HUES6 (cell line): ENCODE measurements at regions not wholly inside any gene's neighbourhood (a gene's known extent, or its start where the extent isn't known, plus 50 kb on each side); places are given as distances from the start of the nearest gene placed in this dataset.
"Not testable (repeated sequence)": the region's sequence is repeated elsewhere in the genome, so short reads cannot be mapped to it uniquely, and the experiment has no call there.

Experiments
- H3K27ac ChIP-seq: 2 replicates; pipeline ENCODE4 v1.7.0; 2013; ENCODE audit warnings: low read depth, mild to moderate bottlenecking, low read length, inconsistent platforms
- H3K27me3 ChIP-seq: 2 replicates; pipeline ENCODE4 v1.6.1; 2013; ENCODE audit warnings: low read length; ENCODE audit not compliant: control insufficient read depth, insufficient read depth
- H3K36me3 ChIP-seq: 2 replicates; pipeline ENCODE4 v1.6.1; 2013; ENCODE audit warnings: low read length; ENCODE audit not compliant: control insufficient read depth, insufficient read depth
- H3K4me1 ChIP-seq: 2 replicates; pipeline ENCODE4 v1.6.1; 2013; ENCODE audit warnings: low read length; ENCODE audit not compliant: control insufficient read depth, insufficient read depth
- H3K4me3 ChIP-seq: 2 replicates; pipeline ENCODE4 v1.5.1; 2013; ENCODE audit warnings: low read depth, low read length
- H3K9ac ChIP-seq: one replicate; pipeline ENCODE4 v1.6.1; 2013; ENCODE audit warnings: mild to moderate bottlenecking, low read length
- H3K9me3 ChIP-seq: 2 replicates; pipeline ENCODE4 v1.6.1; 2013; ENCODE audit warnings: low read depth, low read length; ENCODE audit not compliant: control insufficient read depth, insufficient read depth

DNA sequence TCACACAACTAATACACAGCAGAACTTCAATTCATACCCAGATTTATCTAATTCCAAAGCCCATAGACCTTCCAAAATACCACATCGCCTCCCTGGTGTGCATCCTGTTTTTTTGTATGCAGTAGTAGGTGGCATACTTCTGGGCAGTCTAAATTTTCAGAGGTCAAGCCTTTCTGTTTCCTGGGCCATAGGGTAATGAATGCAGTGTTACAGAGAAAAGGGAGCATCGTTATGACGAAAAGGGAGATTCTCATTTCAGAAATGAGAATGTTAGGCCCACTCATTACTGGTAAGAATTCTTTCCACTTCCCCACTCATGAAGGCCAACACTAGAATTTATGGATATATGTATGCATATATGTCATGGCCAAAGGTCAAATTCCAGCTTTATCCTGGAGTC lies 267.8 kb upstream of the ASIC2 start:
- Histone ChIP-seq H3K27me3 (no peaks in the 10 kb centered on the region; the same call in 1 of the 2 replicates), H3K27ac (no peak overlapping the region), H3K36me3 (no peaks in the 10 kb centered on the region), H3K4me1 (no peaks in the 10 kb centered on the region), H3K9ac (no peak overlapping the region), H3K9me3 (peaks cover 15% of the 10 kb centered on the region), H3K4me3 (no peak overlapping the region)

DNA sequence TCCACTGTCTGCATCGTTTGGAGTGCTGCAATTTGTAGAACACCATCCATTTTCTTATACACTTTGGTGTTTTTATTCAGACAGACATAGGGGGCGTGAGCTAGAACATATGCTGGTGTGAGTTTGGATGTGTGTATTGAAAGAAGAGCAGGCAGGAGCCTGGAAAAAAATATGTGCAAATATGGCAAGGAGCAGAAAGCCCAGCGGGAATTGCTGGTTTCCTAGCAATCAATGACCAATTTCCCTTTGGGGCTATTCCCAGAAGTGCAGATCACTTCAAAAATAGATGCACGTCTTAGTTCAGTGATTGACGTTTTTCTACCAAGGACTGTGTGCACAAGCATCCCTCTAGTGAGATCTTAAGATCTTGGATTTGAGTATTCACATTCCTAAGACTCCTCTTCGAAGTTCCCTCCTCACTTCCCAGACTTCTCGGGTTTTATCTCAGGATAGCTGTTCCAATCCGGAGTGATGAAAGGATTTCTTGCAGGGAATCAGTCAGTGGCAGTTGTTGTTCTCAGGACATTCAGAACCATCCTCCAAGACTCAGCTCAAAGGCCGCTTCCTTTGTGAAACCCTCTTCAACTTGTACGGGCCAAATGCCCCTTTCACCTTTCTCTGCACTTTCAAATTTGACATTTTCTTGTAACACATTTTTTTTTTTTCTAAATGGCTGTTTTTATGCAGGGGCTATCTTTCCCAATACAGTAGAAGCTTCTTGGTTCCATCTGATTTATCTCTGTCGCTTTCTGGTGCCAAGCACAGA lies 268.7 kb upstream of the ASIC2 start:
- H3K4me3 ChIP-seq, result no peak overlapping the region
- H3K9me3 ChIP-seq, result peaks cover 16% of the 10 kb centered on the region
- H3K27me3 ChIP-seq, result no peaks in the 10 kb centered on the region; the same call in 1 of the 2 replicates
- no peaks in the 10 kb centered on the region for H3K4me1 ChIP-seq
- H3K36me3 ChIP-seq, result no peaks in the 10 kb centered on the region
- H3K9ac ChIP-seq, result no peak overlapping the region
- H3K27ac ChIP-seq, result no peak overlapping the region

DNA sequence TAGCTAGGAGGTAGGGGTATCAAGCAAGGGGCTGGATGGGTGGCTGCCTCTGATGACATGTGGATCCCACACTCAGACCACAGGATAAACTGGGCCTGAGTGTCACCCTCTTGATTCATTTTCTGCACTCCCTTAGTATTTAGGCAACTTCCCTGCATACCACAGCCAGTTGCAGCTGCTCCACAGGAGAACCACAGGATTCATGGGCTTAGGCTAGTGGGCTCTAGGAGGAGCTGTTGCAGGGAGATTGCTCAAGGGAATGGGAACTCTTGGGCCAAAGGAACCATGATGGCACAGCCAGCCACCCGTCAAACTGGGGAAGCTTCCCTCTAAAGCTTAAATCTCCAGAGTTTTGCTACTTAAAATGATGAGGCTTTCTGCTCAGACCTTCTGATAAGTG lies 269.7 kb upstream of the ASIC2 start:
- Histone ChIP-seq H3K27ac (no peak overlapping the region), H3K4me3 (no peak overlapping the region), H3K36me3 (no peaks in the 10 kb centered on the region), H3K4me1 (no peaks in the 10 kb centered on the region), H3K9ac (no peak overlapping the region), H3K9me3 (peaks cover 16% of the 10 kb centered on the region), H3K27me3 (no peaks in the 10 kb centered on the region; the same call in 1 of the 2 replicates)

DNA sequence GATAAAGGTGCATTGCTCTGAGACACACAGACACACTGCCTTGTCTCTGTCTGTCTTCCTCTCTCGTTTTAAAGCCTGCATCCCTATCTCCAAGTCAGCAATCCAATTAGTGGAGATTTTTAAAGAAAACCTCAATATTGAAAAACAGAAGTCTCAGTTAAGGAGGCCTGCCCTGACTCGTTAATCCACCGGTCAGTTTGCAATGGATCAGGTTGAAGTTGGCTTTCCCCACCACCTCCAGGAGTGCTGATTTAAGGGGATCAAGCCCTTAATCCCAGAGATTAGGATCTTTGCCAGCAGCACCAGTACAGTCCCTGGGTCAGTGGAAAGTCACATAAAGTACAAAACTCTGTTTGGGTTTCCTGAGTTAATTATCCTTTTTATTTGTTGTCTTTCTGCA lies 271.1 kb upstream of the ASIC2 start:
- Histone ChIP-seq H3K4me3 (no peak overlapping the region), H3K27me3 (no peaks in the 10 kb centered on the region; the same call in 1 of the 2 replicates), H3K4me1 (no peaks in the 10 kb centered on the region), H3K9me3 (peaks cover 16% of the 10 kb centered on the region), H3K36me3 (no peaks in the 10 kb centered on the region), H3K27ac (no peak overlapping the region), H3K9ac (no peak overlapping the region)

DNA sequence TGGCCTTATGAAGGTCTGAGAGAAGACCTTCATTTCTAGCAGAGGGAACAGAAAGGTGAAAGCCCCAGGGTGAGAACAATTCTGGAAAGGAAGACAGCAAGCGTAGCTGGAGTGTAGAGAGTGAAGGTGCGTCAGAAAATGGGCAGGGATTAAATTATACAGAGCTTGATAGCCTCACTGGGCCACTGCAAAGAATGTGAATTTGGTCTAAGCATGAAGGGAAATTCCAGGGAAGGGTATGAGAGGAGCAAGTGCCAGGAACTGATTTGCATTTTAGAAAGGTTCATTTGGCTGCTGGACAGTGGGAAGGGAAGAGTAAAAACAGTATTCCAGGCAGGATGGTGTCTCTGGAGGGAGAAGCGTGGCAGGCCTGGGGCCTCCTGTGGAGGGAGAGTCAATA lies 274.1 kb upstream of the ASIC2 start:
- peaks cover 16% of the 10 kb centered on the region for H3K9me3 ChIP-seq
- H3K4me3 ChIP-seq, result no peak overlapping the region
- H3K36me3 ChIP-seq, result no peaks in the 10 kb centered on the region
- H3K27ac ChIP-seq, result no peak overlapping the region
- no peak overlapping the region for H3K9ac ChIP-seq
- H3K4me1 ChIP-seq, result no peaks in the 10 kb centered on the region
- H3K27me3 ChIP-seq, result peaks cover 3% of the 10 kb centered on the region; the same call in 1 of the 2 replicates

DNA sequence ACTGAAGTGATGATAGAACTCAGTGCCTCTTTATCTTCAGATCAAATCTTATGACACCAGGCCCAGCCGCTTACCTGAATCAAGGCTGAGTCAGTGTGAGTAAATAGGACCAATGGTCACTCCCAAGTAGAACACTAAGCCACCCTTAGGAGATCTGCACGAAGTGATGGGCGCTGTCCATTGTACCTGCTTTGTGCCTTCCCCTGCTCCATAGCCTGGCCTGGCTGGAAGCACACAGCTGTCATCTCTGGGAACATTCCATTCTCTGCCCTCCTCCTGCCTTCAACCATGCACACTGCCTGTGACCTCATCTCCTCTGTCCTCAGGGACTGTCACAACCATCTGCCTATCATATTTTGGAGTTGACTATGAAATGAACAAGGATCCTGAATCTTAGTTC lies 279.5 kb upstream of the ASIC2 start:
- Histone ChIP-seq H3K9me3 (no peaks in the 10 kb centered on the region), H3K4me3 (no peak overlapping the region), H3K4me1 (no peaks in the 10 kb centered on the region), H3K27ac (no peak overlapping the region), H3K27me3 (peaks cover 3% of the 10 kb centered on the region; the same call in 1 of the 2 replicates), H3K36me3 (no peaks in the 10 kb centered on the region), H3K9ac (no peak overlapping the region)

DNA sequence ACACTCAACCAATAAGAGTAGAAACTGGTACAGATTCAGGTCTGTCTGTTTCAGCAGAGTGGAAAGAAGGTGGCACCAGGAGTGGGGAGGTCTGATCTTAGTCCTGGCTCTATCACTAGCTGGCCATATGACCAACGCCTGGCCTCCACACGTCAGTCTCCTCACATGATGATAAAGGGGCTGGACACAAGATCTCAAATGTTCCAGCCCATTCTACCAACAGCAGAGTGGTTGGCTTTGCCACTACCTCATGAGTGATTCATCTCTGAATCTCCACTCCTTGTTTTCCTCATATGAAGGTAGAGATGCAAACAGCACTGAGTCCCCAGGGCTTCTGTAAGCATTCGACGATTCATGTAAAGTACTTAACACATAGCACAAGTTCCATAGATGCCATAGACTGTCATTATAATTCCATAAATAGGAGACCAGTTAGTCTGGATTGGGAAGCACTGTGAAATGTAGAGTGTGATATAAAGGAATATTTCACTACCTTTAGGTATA lies 281.9 kb upstream of the ASIC2 start:
- H3K36me3 ChIP-seq, result no peaks in the 10 kb centered on the region

DNA sequence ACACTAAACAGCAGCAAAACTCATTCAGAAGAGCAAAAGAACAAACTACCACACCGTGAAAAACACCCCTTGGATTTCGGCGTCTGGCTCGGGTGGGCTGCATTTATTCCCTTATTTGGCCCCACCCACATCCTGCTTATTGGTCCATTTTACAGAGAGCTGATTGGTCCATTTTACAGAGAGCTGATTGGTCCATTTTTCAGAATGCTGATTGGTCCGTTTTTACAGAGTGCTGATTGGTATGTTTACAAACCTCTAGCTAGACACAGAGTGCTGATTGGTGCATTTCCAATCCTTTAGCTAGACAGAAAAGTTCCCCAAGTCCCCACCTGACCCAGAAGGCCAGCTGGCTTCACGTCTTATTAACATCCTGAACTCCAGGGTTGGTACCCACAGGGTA lies 286.6 kb upstream of the ASIC2 start:
- H3K9ac ChIP-seq, H3K27me3 ChIP-seq, H3K27ac ChIP-seq, H3K4me3 ChIP-seq, H3K36me3 ChIP-seq: not testable (repeated sequence)
- Histone ChIP-seq H3K4me1 (peaks cover 23% of the 10 kb centered on the region), H3K9me3 (peaks cover 12% of the 10 kb centered on the region)

More for the DNA sequence above, 281.9 kb upstream of the ASIC2 start:
- Histone ChIP-seq H3K9me3 (peaks cover 4% of the 10 kb centered on the region; the same call in 1 of the 2 replicates), H3K4me3 (no peak overlapping the region), H3K9ac (no peak overlapping the region), H3K4me1 (no peaks in the 10 kb centered on the region), H3K27ac (no peak overlapping the region), H3K27me3 (peaks cover 4% of the 10 kb centered on the region; the same call in 1 of the 2 replicates)

DNA sequence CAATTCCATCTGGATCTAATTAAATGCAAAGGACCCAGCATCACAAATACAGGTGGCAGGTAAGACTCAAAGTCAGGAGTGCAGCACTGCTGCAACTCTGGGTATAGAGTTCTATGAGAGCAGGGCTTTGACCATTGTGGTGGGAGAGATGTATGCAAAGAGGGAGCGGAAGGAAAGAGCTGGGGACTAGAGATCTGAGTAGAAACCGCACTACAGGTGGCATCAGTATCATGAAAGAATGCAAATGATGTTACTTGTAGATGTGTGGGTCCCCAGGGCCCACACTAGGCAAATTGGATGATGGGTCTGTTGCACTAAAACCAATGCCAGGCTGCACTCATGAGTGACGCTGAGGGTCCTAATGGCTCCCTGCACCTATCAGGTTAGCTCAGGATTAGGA lies 287.1 kb upstream of the ASIC2 start:
- H3K36me3 ChIP-seq, result no peaks in the 10 kb centered on the region
- no peak overlapping the region for H3K4me3 ChIP-seq
- H3K9me3 ChIP-seq, result peaks cover 12% of the 10 kb centered on the region
- peaks cover 2% of the 10 kb centered on the region; the same call in 1 of the 2 replicates for H3K27me3 ChIP-seq
- no peak overlapping the region for H3K27ac ChIP-seq
- H3K9ac ChIP-seq, result no peak overlapping the region
- peaks cover 23% of the 10 kb centered on the region for H3K4me1 ChIP-seq

DNA sequence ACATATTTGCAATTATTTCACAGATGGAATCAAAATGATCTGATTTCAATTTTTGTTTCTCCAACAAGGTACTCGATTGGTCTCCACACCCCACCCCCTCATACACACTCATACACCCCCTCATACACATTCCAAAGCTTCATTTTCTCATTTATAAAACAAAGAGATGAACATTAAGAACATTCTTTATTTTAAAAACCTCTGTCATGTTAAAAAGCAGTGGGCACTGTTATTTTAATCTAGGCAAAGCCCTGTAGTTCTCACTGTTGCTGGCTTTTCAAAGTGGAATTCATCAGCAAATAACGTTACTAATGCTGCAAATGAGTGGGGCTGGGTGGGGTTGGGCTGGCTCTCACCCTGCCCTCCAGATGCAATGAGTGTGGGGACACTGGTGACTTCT lies 289.6 kb upstream of the ASIC2 start:
- H3K4me3 ChIP-seq, result peak overlapping the region; percentile 22; the same call in 1 of the 2 replicates
- H3K4me1 ChIP-seq, result peaks cover 23% of the 10 kb centered on the region
- H3K36me3 ChIP-seq, result no peaks in the 10 kb centered on the region
- peaks cover 5% of the 10 kb centered on the region; the same call in 1 of the 2 replicates for H3K27me3 ChIP-seq
- 0 out of 2 replicates have a peak overlapping the region, but pooled peaks have one; percentile 37 for H3K27ac ChIP-seq
- peaks cover 12% of the 10 kb centered on the region for H3K9me3 ChIP-seq
- H3K9ac ChIP-seq, result no peak overlapping the region
